GM18517 (cell line): ENCODE measurements at regions not wholly inside any gene's neighbourhood (a gene's known extent, or its start where the extent isn't known, plus 50 kb on each side); places are given as distances from the start of the nearest gene placed in this dataset.
"Not testable (repeated sequence)": the region's sequence is repeated elsewhere in the genome, so short reads cannot be mapped to it uniquely, and the experiment has no call there.

Experiments used
- ATAC-seq: cut with Tn5 transposase; IDR thresholded peaks from one replicate; pipeline ENCODE4 v1.9.1; 2021; ENCODE audit warnings: mild to moderate bottlenecking, moderate library complexity; ENCODE audit not compliant: unreplicated experiment

DNA sequence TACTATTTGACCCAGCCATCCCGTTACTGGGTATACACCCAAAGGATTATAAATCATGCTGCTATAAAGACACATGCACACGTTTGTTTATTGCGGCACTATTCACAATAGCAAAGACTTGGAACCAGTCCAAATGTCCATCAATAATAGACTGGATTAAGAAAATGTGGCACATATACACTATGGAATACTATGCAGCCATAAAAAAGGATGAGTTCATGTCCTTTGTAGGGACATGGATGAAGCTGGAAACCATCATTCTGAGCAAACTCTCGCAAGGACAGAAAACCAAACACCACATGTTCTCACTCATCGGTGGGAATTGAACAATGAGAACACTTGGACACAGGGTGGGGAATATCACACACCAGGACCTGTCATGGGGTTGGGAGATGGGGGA lies 56.7 kb upstream of the SELENOP start:
- ATAC-seq, result not testable (repeated sequence)

- ATAC-seq, result not testable (repeated sequence)
Observed at GRCh38 chr5:42864749-42865148, 53.1 kb upstream of the SELENOP start.
